ENCODE measurements at regions not wholly inside any gene's neighbourhood (a gene's known extent, or its start where the extent isn't known, plus 50 kb on each side); places are given as distances from the start of the nearest gene placed in this dataset.

- 0 out of 2 replicates have a peak, but pooled peaks cover 2% of the 10 kb centered on the region for H3F3A ChIP-seq (ENCODE audit: control insufficient read depth, insufficient read depth)
- peaks cover 11% of the 10 kb centered on the region; the same call in 1 of the 2 replicates for H3K9me3 ChIP-seq (ENCODE audit: control insufficient read depth, insufficient read depth, low read length)
- no peaks in the 10 kb centered on the region for H4K20me1 ChIP-seq (ENCODE audit: control insufficient read depth, insufficient read depth, low read depth, low read length)
- no peaks in the 10 kb centered on the region for H3K36me3 ChIP-seq (ENCODE audit: control insufficient read depth, low read length)
- H3K9me2 ChIP-seq (replicated peaks; ENCODE audit: control insufficient read depth, low read length): no peaks in the 10 kb centered on the region
- no peak overlapping the region for H3K27ac ChIP-seq (ENCODE audit: low read depth, low read length)
- TF ChIP-seq CTCF (IDR thresholded peaks at IDR 0.05; ENCODE audit: low read depth, low read length, poor library complexity, severe bottlenecking) (no peak), EZH2phosphoT487 (IDR thresholded peaks at IDR 0.05; ENCODE audit: borderline replicate concordance, low read length) (no peak)
- no peak overlapping the region for H3K4me2 ChIP-seq (ENCODE audit: low read length)
- H3K4me1 ChIP-seq (ENCODE audit: control insufficient read depth, low read length): peaks cover 20% of the 10 kb centered on the region
- no peak overlapping the region for H3K4me3 ChIP-seq (ENCODE audit: low read length)
- no peaks in the 10 kb centered on the region for H3K27me3 ChIP-seq (ENCODE audit: control insufficient read depth, low read length)
- H3K79me2 ChIP-seq (ENCODE audit: control insufficient read depth, low read length): no peaks in the 10 kb centered on the region
Measured at GRCh38 chr18:78637442-78638402, 341.9 kb upstream of the SALL3 start.

- no peak for TF ChIP-seq CTCF (IDR thresholded peaks at IDR 0.05; ENCODE audit: low read depth, low read length, poor library complexity, severe bottlenecking)
- no peak for TF ChIP-seq EZH2phosphoT487 (IDR thresholded peaks at IDR 0.05; ENCODE audit: borderline replicate concordance, low read length)
- H3K9me3 ChIP-seq (ENCODE audit: control insufficient read depth, insufficient read depth, low read length): peaks cover 11% of the 10 kb centered on the region; the same call in 1 of the 2 replicates
- peaks cover 8% of the 10 kb centered on the region for H3F3A ChIP-seq (ENCODE audit: control insufficient read depth, insufficient read depth)
- no peak overlapping the region for H3K4me2 ChIP-seq (ENCODE audit: low read length)
- peaks cover 30% of the 10 kb centered on the region for H3K4me1 ChIP-seq (ENCODE audit: control insufficient read depth, low read length)
- no peaks in the 10 kb centered on the region for H3K79me2 ChIP-seq (ENCODE audit: control insufficient read depth, low read length)
- H3K4me3 ChIP-seq (ENCODE audit: low read length): no peak overlapping the region
- no peaks in the 10 kb centered on the region for H4K20me1 ChIP-seq (ENCODE audit: control insufficient read depth, insufficient read depth, low read depth, low read length)
- H3K27me3 ChIP-seq (ENCODE audit: control insufficient read depth, low read length): no peaks in the 10 kb centered on the region
- H3K9me2 ChIP-seq (replicated peaks; ENCODE audit: control insufficient read depth, low read length): no peaks in the 10 kb centered on the region
- H3K27ac ChIP-seq (ENCODE audit: low read depth, low read length): no peak overlapping the region
- no peaks in the 10 kb centered on the region for H3K36me3 ChIP-seq (ENCODE audit: control insufficient read depth, low read length)
Measured at GRCh38 chr18:78639006-78639950, 340.3 kb upstream of the SALL3 start.

GRCh38 chr18:78640246-78640995 lies 339.2 kb upstream of the SALL3 start:
- H4K20me1 ChIP-seq (ENCODE audit: control insufficient read depth, insufficient read depth, low read depth, low read length): no peaks in the 10 kb centered on the region
- TF ChIP-seq CTCF (IDR thresholded peaks at IDR 0.05; ENCODE audit: low read depth, low read length, poor library complexity, severe bottlenecking): no peak
- no peak for TF ChIP-seq EZH2phosphoT487 (IDR thresholded peaks at IDR 0.05; ENCODE audit: borderline replicate concordance, low read length)
- H3K79me2 ChIP-seq (ENCODE audit: control insufficient read depth, low read length): no peaks in the 10 kb centered on the region
- no peaks in the 10 kb centered on the region for H3K36me3 ChIP-seq (ENCODE audit: control insufficient read depth, low read length)
- H3K9me3 ChIP-seq (ENCODE audit: control insufficient read depth, insufficient read depth, low read length): peaks cover 12% of the 10 kb centered on the region; the same call in 1 of the 2 replicates
- no peak overlapping the region for H3K27ac ChIP-seq (ENCODE audit: low read depth, low read length)
- H3K4me2 ChIP-seq (ENCODE audit: low read length): no peak overlapping the region
- H3F3A ChIP-seq (ENCODE audit: control insufficient read depth, insufficient read depth): peaks cover 8% of the 10 kb centered on the region
- no peaks in the 10 kb centered on the region for H3K27me3 ChIP-seq (ENCODE audit: control insufficient read depth, low read length)
- H3K4me1 ChIP-seq (ENCODE audit: control insufficient read depth, low read length): peaks cover 30% of the 10 kb centered on the region
- H3K4me3 ChIP-seq (ENCODE audit: low read length): no peak overlapping the region
- H3K9me2 ChIP-seq (replicated peaks; ENCODE audit: control insufficient read depth, low read length): no peaks in the 10 kb centered on the region
